ENCODE measurements at regions not wholly inside any gene's neighbourhood (a gene's known extent, or its start where the extent isn't known, plus 50 kb on each side); places are given as distances from the start of the nearest gene placed in this dataset.

DNA sequence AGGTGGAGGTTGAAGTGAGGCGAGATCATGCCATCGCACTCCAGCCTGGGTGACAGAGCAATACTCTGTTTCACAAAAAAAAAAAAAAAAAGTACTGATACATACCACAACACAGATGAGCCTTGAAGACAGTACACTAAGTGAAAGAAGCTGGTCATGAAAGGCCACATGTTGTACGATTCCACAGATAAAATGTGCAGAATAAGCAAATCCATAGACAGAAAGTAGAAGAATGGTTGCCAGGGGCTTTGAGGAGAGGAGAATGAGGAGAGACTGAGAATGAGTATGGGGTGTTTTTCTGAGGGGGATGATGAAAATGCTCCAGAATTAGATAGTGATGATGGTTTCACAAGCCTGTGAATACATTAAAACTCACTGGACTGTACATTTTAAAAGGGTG, 155.6 kb upstream of the PSMD7 start:
- H3K9me3 Mint-ChIP-seq: peaks cover 26% of the 10 kb centered on the region

More for the DNA sequence above, 155.6 kb upstream of the PSMD7 start:
- Histone ChIP-seq H3K4me3 (no peak overlapping the region), H2AFZ (no peak overlapping the region), H3K79me2 (replicated peaks; ENCODE audit: insufficient read depth) (no peaks in the 10 kb centered on the region), H3F3A (replicated peaks; ENCODE audit: low read depth) (no peaks in the 10 kb centered on the region), H3K9me2 (ENCODE audit: insufficient read depth) (no peaks in the 10 kb centered on the region), H3K27ac (ENCODE audit: low read depth) (no peak overlapping the region), H3K27me3 (ENCODE audit: insufficient read depth) (no peaks in the 10 kb centered on the region), H3K4me2 (no peak overlapping the region), H4K20me1 (replicated peaks; ENCODE audit: insufficient read depth) (no peaks in the 10 kb centered on the region), H3K4me1 (ENCODE audit: insufficient read depth) (no peaks in the 10 kb centered on the region), H3K36me3 (ENCODE audit: insufficient read depth) (no peaks in the 10 kb centered on the region; the same call in 1 of the 2 replicates)
- Mint-ChIP-seq H3K27ac (no peak overlapping the region), H3K4me3 (no peak overlapping the region), H3K36me3 (ENCODE audit: low read depth) (peaks cover 16% of the 10 kb centered on the region), H3K4me1 (no peaks in the 10 kb centered on the region), H3K27me3 (ENCODE audit: insufficient read depth, low read depth, poor library complexity) (peaks cover 1% of the 10 kb centered on the region)
- no peak for DNase-seq (ENCODE audit: low spot score)
- no peak for TF ChIP-seq EZH2phosphoT487 (IDR thresholded peaks at IDR 0.05; ENCODE audit: unreplicated experiment)
- TF ChIP-seq, protein P1, sequence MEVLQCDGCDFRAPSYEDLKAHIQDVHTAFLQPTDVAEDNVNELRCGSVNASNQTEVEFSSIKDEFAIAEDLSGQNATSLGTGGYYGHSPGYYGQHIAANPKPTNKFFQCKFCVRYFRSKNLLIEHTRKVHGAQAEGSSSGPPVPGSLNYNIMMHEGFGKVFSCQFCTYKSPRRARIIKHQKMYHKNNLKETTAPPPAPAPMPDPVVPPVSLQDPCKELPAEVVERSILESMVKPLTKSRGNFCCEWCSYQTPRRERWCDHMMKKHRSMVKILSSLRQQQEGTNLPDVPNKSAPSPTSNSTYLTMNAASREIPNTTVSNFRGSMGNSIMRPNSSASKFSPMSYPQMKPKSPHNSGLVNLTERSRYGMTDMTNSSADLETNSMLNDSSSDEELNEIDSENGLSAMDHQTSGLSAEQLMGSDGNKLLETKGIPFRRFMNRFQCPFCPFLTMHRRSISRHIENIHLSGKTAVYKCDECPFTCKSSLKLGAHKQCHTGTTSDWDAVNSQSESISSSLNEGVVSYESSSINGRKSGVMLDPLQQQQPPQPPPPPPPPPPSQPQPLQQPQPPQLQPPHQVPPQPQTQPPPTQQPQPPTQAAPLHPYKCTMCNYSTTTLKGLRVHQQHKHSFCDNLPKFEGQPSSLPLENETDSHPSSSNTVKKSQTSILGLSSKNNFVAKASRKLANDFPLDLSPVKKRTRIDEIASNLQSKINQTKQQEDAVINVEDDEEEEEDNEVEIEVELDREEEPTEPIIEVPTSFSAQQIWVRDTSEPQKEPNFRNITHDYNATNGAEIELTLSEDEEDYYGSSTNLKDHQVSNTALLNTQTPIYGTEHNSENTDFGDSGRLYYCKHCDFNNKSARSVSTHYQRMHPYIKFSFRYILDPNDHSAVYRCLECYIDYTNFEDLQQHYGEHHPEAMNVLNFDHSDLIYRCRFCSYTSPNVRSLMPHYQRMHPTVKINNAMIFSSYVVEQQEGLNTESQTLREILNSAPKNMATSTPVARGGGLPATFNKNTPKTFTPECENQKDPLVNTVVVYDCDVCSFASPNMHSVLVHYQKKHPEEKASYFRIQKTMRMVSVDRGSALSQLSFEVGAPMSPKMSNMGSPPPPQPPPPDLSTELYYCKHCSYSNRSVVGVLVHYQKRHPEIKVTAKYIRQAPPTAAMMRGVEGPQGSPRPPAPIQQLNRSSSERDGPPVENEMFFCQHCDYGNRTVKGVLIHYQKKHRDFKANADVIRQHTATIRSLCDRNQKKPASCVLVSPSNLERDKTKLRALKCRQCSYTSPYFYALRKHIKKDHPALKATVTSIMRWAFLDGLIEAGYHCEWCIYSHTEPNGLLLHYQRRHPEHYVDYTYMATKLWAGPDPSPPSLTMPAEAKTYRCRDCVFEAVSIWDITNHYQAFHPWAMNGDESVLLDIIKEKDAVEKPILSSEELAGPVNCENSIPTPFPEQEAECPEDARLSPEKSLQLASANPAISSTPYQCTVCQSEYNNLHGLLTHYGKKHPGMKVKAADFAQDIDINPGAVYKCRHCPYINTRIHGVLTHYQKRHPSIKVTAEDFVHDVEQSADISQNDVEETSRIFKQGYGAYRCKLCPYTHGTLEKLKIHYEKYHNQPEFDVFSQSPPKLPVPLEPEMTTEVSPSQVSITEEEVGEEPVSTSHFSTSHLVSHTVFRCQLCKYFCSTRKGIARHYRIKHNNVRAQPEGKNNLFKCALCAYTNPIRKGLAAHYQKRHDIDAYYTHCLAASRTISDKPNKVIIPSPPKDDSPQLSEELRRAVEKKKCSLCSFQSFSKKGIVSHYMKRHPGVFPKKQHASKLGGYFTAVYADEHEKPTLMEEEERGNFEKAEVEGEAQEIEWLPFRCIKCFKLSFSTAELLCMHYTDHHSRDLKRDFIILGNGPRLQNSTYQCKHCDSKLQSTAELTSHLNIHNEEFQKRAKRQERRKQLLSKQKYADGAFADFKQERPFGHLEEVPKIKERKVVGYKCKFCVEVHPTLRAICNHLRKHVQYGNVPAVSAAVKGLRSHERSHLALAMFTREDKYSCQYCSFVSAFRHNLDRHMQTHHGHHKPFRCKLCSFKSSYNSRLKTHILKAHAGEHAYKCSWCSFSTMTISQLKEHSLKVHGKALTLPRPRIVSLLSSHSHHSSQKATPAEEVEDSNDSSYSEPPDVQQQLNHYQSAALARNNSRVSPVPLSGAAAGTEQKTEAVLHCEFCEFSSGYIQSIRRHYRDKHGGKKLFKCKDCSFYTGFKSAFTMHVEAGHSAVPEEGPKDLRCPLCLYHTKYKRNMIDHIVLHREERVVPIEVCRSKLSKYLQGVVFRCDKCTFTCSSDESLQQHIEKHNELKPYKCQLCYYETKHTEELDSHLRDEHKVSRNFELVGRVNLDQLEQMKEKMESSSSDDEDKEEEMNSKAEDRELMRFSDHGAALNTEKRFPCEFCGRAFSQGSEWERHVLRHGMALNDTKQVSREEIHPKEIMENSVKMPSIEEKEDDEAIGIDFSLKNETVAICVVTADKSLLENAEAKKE (CRISPR knock-in tag; IDR thresholded peaks at IDR 0.05): no peak
- TF ChIP-seq, protein P2, sequence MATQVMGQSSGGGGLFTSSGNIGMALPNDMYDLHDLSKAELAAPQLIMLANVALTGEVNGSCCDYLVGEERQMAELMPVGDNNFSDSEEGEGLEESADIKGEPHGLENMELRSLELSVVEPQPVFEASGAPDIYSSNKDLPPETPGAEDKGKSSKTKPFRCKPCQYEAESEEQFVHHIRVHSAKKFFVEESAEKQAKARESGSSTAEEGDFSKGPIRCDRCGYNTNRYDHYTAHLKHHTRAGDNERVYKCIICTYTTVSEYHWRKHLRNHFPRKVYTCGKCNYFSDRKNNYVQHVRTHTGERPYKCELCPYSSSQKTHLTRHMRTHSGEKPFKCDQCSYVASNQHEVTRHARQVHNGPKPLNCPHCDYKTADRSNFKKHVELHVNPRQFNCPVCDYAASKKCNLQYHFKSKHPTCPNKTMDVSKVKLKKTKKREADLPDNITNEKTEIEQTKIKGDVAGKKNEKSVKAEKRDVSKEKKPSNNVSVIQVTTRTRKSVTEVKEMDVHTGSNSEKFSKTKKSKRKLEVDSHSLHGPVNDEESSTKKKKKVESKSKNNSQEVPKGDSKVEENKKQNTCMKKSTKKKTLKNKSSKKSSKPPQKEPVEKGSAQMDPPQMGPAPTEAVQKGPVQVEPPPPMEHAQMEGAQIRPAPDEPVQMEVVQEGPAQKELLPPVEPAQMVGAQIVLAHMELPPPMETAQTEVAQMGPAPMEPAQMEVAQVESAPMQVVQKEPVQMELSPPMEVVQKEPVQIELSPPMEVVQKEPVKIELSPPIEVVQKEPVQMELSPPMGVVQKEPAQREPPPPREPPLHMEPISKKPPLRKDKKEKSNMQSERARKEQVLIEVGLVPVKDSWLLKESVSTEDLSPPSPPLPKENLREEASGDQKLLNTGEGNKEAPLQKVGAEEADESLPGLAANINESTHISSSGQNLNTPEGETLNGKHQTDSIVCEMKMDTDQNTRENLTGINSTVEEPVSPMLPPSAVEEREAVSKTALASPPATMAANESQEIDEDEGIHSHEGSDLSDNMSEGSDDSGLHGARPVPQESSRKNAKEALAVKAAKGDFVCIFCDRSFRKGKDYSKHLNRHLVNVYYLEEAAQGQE (IDR thresholded peaks at IDR 0.05; ENCODE audit: unreplicated experiment): no peak
- TF ChIP-seq, protein P3, sequence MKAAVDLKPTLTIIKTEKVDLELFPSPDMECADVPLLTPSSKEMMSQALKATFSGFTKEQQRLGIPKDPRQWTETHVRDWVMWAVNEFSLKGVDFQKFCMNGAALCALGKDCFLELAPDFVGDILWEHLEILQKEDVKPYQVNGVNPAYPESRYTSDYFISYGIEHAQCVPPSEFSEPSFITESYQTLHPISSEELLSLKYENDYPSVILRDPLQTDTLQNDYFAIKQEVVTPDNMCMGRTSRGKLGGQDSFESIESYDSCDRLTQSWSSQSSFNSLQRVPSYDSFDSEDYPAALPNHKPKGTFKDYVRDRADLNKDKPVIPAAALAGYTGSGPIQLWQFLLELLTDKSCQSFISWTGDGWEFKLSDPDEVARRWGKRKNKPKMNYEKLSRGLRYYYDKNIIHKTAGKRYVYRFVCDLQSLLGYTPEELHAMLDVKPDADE (IDR thresholded peaks at IDR 0.05): no peak
- TF ChIP-seq, protein P4, sequence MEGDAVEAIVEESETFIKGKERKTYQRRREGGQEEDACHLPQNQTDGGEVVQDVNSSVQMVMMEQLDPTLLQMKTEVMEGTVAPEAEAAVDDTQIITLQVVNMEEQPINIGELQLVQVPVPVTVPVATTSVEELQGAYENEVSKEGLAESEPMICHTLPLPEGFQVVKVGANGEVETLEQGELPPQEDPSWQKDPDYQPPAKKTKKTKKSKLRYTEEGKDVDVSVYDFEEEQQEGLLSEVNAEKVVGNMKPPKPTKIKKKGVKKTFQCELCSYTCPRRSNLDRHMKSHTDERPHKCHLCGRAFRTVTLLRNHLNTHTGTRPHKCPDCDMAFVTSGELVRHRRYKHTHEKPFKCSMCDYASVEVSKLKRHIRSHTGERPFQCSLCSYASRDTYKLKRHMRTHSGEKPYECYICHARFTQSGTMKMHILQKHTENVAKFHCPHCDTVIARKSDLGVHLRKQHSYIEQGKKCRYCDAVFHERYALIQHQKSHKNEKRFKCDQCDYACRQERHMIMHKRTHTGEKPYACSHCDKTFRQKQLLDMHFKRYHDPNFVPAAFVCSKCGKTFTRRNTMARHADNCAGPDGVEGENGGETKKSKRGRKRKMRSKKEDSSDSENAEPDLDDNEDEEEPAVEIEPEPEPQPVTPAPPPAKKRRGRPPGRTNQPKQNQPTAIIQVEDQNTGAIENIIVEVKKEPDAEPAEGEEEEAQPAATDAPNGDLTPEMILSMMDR (conservative IDR thresholded peaks at IDR 0.05; ENCODE audit: low read depth in 2 of 2): no peak
- TF ChIP-seq NANOG (IDR thresholded peaks at IDR 0.05; ENCODE audit: borderline replicate concordance): no peak
- no peak for TF ChIP-seq CREB1 (CRISPR knock-in tag; IDR thresholded peaks at IDR 0.05; ENCODE audit: low read depth)
- TF ChIP-seq ZNF331 (CRISPR knock-in tag; IDR thresholded peaks at IDR 0.05; ENCODE audit: low read depth): no peak
- no peak for TF ChIP-seq ZNF114 (CRISPR knock-in tag; IDR thresholded peaks at IDR 0.05)
- no peak for TF ChIP-seq JUNB (IDR thresholded peaks at IDR 0.05; ENCODE audit: unreplicated experiment)
- TF ChIP-seq EZH2 (IDR thresholded peaks at IDR 0.05; ENCODE audit: low read depth, unreplicated experiment): no peak
- TF ChIP-seq POLR2AphosphoS5 (IDR thresholded peaks at IDR 0.05; ENCODE audit: low read depth): no peak
- no peak for TF ChIP-seq STAT1 (IDR thresholded peaks at IDR 0.05; ENCODE audit: unreplicated experiment)
- no peak for ATAC-seq
